NCI-H446 treated with DMSO at 0.1 percent for 48 hours (cell line): ENCODE measurements at regions not wholly inside any gene's neighbourhood (a gene's known extent, or its start where the extent isn't known, plus 50 kb on each side); places are given as distances from the start of the nearest gene placed in this dataset.
A peak's percentile ranks its signal among the peaks of the same experiment; 100 is the strongest.
"Not testable (repeated sequence)": the region's sequence is repeated elsewhere in the genome, so short reads cannot be mapped to it uniquely, and the experiment has no call there.

Source experiments
- DNase-seq: peaks from one replicate; lab custom pipeline; 2025; lab: John Stamatoyannopoulos, UW

- DNase-seq = not testable (repeated sequence)
Measured at GRCh38 chr5:122515210-122515609, 203.2 kb downstream of the SNCAIP start.

GRCh38 chr5:122515709-122516431, 203.8 kb downstream of the SNCAIP start:
- DNase-seq = peak; percentile 72

- no peak for DNase-seq
Measured at GRCh38 chr5:122516432-122516743, 204.4 kb downstream of the SNCAIP start.

GRCh38 chr5:122517091-122517490, 205.1 kb downstream of the SNCAIP start:
- no peak for DNase-seq

GRCh38 chr5:122523776-122524175, 211.7 kb downstream of the SNCAIP start:
- DNase-seq = no peak

GRCh38 chr5:122527547-122527946, 215.5 kb downstream of the SNCAIP start:
- DNase-seq = no peak

GRCh38 chr5:122532035-122532434, 220.0 kb downstream of the SNCAIP start:
- DNase-seq = no peak

GRCh38 chr5:122533825-122534224, 221.8 kb downstream of the SNCAIP start:
- no peak for DNase-seq

GRCh38 chr5:122534829-122535228, 222.8 kb downstream of the SNCAIP start:
- DNase-seq = no peak

- DNase-seq = no peak
Measured at GRCh38 chr5:122541388-122541787, 229.4 kb downstream of the SNCAIP start.

- DNase-seq = no peak
Measured at GRCh38 chr5:122545986-122546385, 228.9 kb upstream of the SNX2 start.

GRCh38 chr5:122547219-122547618, 227.7 kb upstream of the SNX2 start:
- DNase-seq = no peak

- no peak for DNase-seq
Measured at GRCh38 chr5:122547669-122548068, 227.2 kb upstream of the SNX2 start.

- DNase-seq = no peak
Measured at GRCh38 chr5:122559676-122560075, 215.2 kb upstream of the SNX2 start.

- DNase-seq = no peak
Measured at GRCh38 chr5:122561209-122561608, 213.7 kb upstream of the SNX2 start.

- no peak for DNase-seq
Measured at GRCh38 chr5:122565331-122565730, 209.5 kb upstream of the SNX2 start.

GRCh38 chr5:122576256-122577016, 198.4 kb upstream of the SNX2 start:
- DNase-seq = no peak

GRCh38 chr5:122581629-122582028, 193.3 kb upstream of the SNX2 start:
- DNase-seq = no peak

- DNase-seq = no peak
Measured at GRCh38 chr5:122584411-122585300, 190.2 kb upstream of the SNX2 start.

- no peak for DNase-seq
Measured at GRCh38 chr5:122585371-122585770, 189.5 kb upstream of the SNX2 start.

GRCh38 chr5:122586351-122586750, 188.5 kb upstream of the SNX2 start:
- DNase-seq = no peak

- no peak for DNase-seq
Measured at GRCh38 chr5:122591828-122592227, 183.1 kb upstream of the SNX2 start.

- DNase-seq = no peak
Measured at GRCh38 chr5:122599000-122599399, 175.9 kb upstream of the SNX2 start.
